ENCODE measurements at regions not wholly inside any gene's neighbourhood (a gene's known extent, or its start where the extent isn't known, plus 50 kb on each side); places are given as distances from the start of the nearest gene placed in this dataset.

DNA sequence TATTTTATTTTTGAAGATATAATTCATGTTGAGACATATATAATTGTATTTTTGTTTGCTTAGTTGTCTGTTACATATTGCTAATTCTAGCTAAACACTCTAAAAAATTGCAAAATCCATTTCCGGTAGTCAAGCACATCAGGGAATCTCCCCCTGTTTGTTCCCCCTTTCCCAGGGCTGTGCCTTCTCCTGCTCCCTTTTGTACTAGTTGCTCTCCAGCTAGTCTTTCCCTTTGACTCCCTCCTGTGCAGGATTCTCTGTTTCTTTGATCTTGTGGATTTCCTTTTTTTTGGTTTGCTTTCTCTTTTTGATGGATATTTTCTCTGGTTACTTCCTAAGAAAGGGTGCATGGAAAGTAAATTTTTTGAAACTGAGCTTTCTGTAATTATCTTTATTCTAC lies 188.1 kb upstream of the PLET1 start:
- TF ChIP-seq, protein P1, sequence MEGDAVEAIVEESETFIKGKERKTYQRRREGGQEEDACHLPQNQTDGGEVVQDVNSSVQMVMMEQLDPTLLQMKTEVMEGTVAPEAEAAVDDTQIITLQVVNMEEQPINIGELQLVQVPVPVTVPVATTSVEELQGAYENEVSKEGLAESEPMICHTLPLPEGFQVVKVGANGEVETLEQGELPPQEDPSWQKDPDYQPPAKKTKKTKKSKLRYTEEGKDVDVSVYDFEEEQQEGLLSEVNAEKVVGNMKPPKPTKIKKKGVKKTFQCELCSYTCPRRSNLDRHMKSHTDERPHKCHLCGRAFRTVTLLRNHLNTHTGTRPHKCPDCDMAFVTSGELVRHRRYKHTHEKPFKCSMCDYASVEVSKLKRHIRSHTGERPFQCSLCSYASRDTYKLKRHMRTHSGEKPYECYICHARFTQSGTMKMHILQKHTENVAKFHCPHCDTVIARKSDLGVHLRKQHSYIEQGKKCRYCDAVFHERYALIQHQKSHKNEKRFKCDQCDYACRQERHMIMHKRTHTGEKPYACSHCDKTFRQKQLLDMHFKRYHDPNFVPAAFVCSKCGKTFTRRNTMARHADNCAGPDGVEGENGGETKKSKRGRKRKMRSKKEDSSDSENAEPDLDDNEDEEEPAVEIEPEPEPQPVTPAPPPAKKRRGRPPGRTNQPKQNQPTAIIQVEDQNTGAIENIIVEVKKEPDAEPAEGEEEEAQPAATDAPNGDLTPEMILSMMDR (conservative IDR thresholded peaks at IDR 0.05 in 1 of 2, IDR thresholded peaks at IDR 0.05 in 1 of 2; ENCODE audit: extremely low read depth in 1 of 2, insufficient read depth in 1 of 2, low read depth in 1 of 2, low read length in 2 of 2), result no peak
- TF ChIP-seq EZH2 (IDR thresholded peaks at IDR 0.05; ENCODE audit: borderline replicate concordance, low read length), result no peak
